ENCODE measurements at regions not wholly inside any gene's neighbourhood (a gene's known extent, or its start where the extent isn't known, plus 50 kb on each side); places are given as distances from the start of the nearest gene placed in this dataset.

DNA sequence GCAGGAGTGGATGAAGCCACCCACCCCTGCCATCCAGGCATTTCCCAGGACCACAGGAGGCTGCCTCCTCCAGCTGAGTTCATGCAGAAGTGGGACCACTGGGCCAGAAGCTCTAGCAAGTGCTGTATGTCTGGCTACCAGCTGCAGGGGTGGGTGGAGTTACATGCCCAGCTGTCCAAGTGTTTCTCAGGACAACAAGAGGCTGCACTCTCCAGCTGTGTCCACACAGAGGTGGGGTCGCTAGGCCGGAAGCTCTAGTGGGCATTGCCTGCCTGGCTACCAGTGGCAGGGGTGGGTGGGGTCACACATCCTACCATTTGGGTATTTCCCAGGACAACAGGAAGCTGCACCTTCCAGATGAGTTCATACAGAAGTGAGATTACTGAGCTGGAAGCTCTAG is 234.0 kb upstream of the PPP2R3A start:
- Histone ChIP-seq H3K4me3 (no peak overlapping the region), H3K27me3 (no peaks in the 10 kb centered on the region), H3K36me3 (no peaks in the 10 kb centered on the region), H3K9me3 (peaks cover 0 to 46% (median 0%) of the 10 kb centered on the region in 3 donors), H3K27ac (no peak overlapping the region), H3K4me1 (no peaks in the 10 kb centered on the region)
- ATAC-seq, result no peak
- no CpG with 5 or more reads among the region's 2 CpGs for WGBS, 2 donors (ENCODE audit: low coverage in 1 of 2)
- no peak for TF ChIP-seq EP300 (IDR thresholded peaks at IDR 0.05)
- TF ChIP-seq POLR2A (IDR thresholded peaks at IDR 0.05), result no peak
- TF ChIP-seq POLR2AphosphoS5 (IDR thresholded peaks at IDR 0.05), result no peak
- TF ChIP-seq, protein P1, sequence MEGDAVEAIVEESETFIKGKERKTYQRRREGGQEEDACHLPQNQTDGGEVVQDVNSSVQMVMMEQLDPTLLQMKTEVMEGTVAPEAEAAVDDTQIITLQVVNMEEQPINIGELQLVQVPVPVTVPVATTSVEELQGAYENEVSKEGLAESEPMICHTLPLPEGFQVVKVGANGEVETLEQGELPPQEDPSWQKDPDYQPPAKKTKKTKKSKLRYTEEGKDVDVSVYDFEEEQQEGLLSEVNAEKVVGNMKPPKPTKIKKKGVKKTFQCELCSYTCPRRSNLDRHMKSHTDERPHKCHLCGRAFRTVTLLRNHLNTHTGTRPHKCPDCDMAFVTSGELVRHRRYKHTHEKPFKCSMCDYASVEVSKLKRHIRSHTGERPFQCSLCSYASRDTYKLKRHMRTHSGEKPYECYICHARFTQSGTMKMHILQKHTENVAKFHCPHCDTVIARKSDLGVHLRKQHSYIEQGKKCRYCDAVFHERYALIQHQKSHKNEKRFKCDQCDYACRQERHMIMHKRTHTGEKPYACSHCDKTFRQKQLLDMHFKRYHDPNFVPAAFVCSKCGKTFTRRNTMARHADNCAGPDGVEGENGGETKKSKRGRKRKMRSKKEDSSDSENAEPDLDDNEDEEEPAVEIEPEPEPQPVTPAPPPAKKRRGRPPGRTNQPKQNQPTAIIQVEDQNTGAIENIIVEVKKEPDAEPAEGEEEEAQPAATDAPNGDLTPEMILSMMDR (IDR thresholded peaks at IDR 0.05), result no peak

DNA sequence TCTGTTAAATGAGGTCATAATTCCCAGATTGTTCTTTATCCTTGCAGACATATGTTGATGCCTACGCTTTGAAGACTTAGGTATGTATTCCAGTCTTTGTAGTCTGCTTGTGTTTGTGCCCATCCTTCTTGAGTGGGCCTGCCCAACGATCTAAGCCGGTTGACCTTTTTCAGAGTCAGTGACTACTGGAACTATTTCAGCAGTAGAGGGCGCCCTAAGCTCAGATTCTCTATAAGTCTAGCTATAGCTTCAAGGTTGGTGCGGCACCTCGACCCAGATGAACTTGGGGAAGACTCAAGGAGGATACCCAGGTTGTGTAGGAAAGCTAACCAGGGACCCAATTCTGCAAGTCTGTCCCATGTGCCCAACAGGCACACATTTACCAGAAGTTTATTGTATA is 228.8 kb upstream of the PPP2R3A start:
- peaks cover 0 to 45% (median 3%) of the 10 kb centered on the region in 3 donors for H3K9me3 ChIP-seq
- no peaks in the 10 kb centered on the region for H3K36me3 ChIP-seq
- H3K4me1 ChIP-seq, result no peaks in the 10 kb centered on the region
- 13 to 44% methylated on average over 3 to 6 of the region's 6 CpGs for WGBS, 2 donors (ENCODE audit: low coverage in 1 of 2)
- no peak for ATAC-seq
- no peak for TF ChIP-seq EP300 (IDR thresholded peaks at IDR 0.05)
- no peak for TF ChIP-seq POLR2AphosphoS5 (IDR thresholded peaks at IDR 0.05)
- TF ChIP-seq, protein P1 (IDR thresholded peaks at IDR 0.05), result no peak
- TF ChIP-seq POLR2A (IDR thresholded peaks at IDR 0.05), result no peak
- H3K27ac ChIP-seq, result no peak overlapping the region
- H3K4me3 ChIP-seq, result no peak overlapping the region
- no peaks in the 10 kb centered on the region for H3K27me3 ChIP-seq

DNA sequence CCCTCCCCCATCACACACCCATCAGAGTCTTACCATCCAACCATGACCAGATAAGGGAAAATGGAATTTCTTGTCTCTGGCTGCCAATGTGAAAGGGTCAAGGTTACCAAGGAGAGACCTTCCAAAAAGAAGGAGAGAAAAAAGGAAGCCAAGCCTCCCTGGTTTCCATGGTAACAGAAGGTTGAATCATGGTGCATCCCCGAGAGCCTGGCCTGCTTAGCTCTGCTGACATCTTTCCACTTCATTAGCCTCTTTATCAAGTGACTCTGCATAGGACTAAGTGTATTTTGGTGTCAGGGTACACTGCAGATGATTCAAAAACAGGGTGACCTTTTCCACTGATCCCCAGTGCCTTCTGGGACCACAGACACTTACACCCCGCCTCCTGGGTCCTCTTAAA is 225.7 kb upstream of the PPP2R3A start:
- TF ChIP-seq POLR2AphosphoS5 (IDR thresholded peaks at IDR 0.05), result no peak
- TF ChIP-seq, protein P1 (IDR thresholded peaks at IDR 0.05), result no peak
- TF ChIP-seq POLR2A (IDR thresholded peaks at IDR 0.05), result no peak
- no peak for TF ChIP-seq EP300 (IDR thresholded peaks at IDR 0.05)
- Histone ChIP-seq H3K27ac (no peak overlapping the region), H3K27me3 (no peaks in the 10 kb centered on the region), H3K4me1 (no peaks in the 10 kb centered on the region), H3K9me3 (peaks cover 0 to 36% (median 3%) of the 10 kb centered on the region in 3 donors), H3K4me3 (no peak overlapping the region), H3K36me3 (no peaks in the 10 kb centered on the region)
- ATAC-seq, result no peak
- WGBS, 2 donors (ENCODE audit: low coverage in 1 of 2), result 25 to 43% methylated on average over 1 of the region's 2 CpGs

DNA sequence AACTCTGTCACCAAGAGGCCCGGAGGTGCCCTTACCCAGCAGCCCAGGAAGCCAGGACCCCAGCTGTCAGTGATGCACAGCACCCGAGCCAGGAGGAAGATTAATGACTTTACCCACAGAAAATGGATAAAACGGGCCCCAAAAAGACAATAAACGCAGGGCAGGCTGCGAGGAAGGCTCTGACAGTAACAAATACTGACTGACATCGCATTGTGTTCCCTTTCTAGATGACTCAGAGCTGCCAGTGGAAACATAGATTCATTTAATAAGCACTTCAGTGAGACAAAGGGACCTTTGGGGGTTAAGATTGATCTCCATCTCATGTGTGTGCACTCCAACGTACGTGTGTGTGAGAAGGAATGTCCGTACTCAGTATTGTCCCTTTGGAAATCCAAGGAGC is 225.3 kb upstream of the PPP2R3A start:
- Histone ChIP-seq H3K27ac (no peak overlapping the region), H3K36me3 (no peaks in the 10 kb centered on the region), H3K27me3 (no peaks in the 10 kb centered on the region), H3K4me3 (no peak overlapping the region), H3K4me1 (no peaks in the 10 kb centered on the region), H3K9me3 (peaks cover 0 to 34% (median 3%) of the 10 kb centered on the region in 3 donors)
- 38 to 40% methylated on average over 4 to 7 of the region's 9 CpGs for WGBS, 2 donors (ENCODE audit: low coverage in 1 of 2)
- TF ChIP-seq POLR2AphosphoS5 (IDR thresholded peaks at IDR 0.05) (no peak), POLR2A (IDR thresholded peaks at IDR 0.05) (no peak), EP300 (IDR thresholded peaks at IDR 0.05) (no peak)
- TF ChIP-seq, protein P1 (IDR thresholded peaks at IDR 0.05), result no peak
- no peak for ATAC-seq

DNA sequence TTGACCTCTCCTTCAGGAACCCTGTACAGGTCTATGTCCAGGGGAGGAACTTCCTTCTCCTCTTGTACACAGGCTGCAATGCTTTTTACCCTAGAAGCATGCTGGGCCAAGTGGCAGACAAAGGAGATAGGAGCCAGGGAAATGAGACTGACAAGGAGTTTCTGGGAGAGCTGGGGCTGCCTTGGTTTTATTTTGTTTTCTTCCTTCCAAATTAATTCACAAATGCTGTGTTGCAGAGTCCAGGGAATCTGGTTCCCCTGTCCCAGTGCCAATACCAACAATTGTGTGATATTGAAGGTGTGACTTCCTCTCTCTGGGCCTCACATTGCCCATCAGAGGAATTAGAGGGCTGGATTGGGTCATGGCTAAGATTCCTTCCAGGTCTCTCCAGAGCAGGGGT is 224.8 kb upstream of the PPP2R3A start:
- no peak overlapping the region for H3K4me3 ChIP-seq
- TF ChIP-seq, protein P1 (IDR thresholded peaks at IDR 0.05), result no peak
- TF ChIP-seq EP300 (IDR thresholded peaks at IDR 0.05), result no peak
- TF ChIP-seq POLR2AphosphoS5 (IDR thresholded peaks at IDR 0.05), result no peak
- no peak for TF ChIP-seq POLR2A (IDR thresholded peaks at IDR 0.05)
- no peak for ATAC-seq
- no peaks in the 10 kb centered on the region for H3K4me1 ChIP-seq
- H3K9me3 ChIP-seq, result peaks cover 0 to 30% (median 3%) of the 10 kb centered on the region in 3 donors
- no peaks in the 10 kb centered on the region for H3K36me3 ChIP-seq
- H3K27ac ChIP-seq, result no peak overlapping the region
- H3K27me3 ChIP-seq, result no peaks in the 10 kb centered on the region

Measured in gastroesophageal sphincter (tissue), 4 donors.